ENCODE measurements at regions not wholly inside any gene's neighbourhood (a gene's known extent, or its start where the extent isn't known, plus 50 kb on each side); places are given as distances from the start of the nearest gene placed in this dataset.

DNA sequence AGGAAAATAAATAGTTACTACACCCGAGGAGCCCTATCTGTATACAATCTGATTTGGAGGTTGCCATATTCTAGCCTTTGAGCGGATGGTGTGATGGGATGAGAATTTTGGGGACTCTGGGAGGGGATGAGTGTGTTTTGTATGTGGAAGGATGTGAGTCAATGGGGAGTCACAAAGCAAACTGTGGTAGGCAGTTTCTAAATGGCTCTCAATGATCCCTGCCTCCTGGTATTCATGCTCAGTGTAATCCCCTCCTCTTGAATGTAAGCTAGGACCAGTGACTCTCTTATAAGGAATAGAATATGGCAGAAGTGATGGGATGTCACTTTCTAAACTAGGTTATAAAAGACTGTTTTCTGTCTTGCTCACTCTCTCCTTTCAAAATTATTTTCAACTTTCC lies 205.7 kb upstream of the RIOK2 start:
- DNase-seq (ENCODE audit: low read depth in 4 of 4, low spot score in 3 of 4): no peak

DNA sequence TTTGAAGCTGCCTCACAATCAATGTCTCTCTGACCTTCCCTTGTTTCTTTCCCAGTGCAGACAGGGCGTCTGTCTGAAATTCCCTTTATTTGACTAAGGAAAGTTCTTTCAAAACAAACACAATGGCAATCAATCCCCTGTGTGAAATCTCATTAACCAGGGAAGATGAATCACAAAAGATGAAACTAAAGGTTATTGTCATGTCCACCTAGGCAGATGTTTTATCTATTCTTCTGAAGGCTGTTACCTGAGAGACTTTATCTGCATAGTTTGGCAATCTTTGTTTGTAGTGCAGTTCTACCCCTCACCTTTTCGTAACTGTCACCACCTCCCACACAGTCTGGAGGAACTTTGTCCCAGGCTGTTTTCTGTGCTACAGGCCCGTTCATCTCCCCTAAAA lies 217.5 kb upstream of the RIOK2 start:
- DNase-seq (ENCODE audit: low read depth in 4 of 4, low spot score in 3 of 4): no peak

DNA sequence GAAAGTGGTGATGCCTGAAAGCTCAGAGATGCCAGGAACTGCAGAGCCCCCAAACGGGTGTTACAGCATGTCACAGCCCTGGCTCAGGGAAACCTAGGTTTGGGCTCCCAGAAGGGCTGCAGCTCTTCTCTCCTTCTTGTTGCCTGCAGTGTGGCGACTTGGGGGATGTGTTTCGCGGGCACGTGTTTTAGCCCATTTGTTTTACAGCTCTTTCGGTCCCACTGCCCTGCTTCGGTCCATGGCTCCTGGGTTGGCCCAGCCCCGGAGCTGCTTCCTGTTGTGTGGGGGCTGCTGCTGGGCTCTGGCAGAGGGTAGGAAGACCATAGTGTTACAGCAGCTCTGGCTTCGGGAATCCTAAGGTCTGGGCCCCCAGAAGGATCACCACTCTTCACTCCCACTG lies 222.9 kb upstream of the RIOK2 start:
- no peak for DNase-seq (ENCODE audit: low read depth in 4 of 4, low spot score in 3 of 4)

DNA sequence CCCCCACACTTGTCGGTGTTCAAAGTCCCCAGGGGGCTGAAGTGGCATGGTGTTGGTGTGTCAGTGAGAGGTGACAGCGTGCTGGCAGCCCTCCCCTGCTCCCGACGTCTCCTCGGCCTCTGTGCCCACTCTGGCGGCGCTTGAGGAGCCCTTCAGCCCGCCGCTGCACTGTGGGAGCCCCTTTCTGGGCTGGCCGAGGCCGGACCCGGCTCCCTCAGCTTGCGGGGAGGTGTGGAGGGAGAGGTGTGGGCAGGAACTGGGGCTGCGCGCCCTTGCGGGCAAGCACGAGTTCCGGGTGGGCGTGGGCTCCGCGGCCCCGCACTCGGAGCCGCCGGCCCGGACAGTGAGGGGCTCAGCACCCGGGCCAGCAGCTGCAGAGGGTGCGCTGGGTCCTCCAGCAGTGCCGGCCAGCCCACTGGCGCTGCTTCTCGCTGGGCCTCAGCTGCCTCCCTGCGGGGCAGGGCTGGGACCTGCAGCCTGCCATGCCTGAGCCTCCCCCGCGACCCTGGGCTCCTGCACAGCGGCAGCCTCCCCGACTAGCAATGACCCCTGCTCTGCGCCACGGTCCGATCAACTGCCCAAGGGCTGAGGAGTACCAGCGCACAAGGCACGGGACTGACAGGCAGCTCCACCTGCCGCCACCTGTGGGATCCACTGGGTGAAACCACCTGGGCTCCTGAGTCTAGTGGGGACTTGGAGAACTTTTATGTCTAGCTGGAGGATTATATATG lies 224.1 kb upstream of the RIOK2 start:
- DNase-seq (ENCODE audit: low read depth in 4 of 4, low spot score in 3 of 4): no peak

DNA sequence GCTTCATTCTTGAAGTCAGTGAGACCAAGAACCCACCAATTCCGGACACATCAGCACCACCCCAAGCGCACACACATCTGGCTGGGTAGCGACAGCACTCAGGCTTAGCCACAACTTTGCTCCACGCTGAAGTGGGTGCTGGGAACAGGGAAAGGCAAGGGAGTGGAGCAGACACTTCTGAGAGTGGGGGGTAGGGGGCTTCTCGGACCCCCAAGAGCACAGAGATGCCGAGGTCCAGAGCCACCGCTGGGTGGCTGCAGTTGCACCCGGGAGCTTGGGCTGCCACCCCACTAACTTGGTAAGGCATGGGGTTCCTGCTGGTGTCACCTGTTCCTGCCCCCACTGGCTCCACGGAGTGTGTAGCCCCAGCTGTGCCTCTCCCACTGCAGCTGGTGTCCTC lies 225.3 kb upstream of the RIOK2 start:
- DNase-seq (ENCODE audit: low read depth in 4 of 4, low spot score in 3 of 4): no peak

DNA sequence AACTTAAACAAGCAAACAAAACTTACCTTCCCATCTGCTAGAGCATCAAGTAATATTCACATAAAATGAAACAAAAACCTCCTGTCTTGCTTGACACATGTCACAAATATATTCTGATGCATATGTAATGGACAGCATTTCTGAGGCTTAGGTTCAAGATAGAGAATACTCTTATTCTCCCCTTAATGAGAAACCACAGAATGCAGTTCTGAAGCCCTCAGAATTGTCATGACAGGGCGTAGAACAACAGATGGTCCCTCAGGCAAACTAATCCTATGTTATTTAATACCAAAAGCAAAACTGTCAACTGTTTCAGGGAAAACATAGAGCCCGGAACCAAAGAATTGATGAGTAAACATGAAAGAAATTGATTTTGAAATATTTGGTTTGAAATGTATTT lies 229.9 kb upstream of the RIOK2 start:
- DNase-seq (ENCODE audit: low read depth in 4 of 4, low spot score in 3 of 4): no peak

DNA sequence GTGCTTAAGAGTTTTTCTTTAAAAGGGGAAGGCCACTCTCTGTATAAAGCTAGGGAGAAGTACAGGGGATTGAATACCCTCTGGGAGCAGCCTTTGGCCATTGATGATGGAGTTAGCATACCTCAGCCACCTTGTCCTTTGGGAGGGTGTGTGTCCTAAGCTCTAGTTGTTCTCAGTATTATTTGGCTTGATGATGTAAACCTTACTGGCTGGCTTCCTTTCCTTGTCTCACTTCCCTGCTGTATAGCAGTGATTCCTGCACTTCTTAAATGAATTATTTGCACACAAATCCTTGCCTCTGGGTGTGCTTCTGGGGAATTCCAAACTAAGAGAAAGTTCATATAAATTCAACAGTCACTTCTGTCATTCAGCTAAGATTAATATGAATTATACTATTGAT lies 234.9 kb upstream of the RIOK2 start:
- DNase-seq (ENCODE audit: low read depth in 4 of 4, low spot score in 3 of 4): no peak

DNA sequence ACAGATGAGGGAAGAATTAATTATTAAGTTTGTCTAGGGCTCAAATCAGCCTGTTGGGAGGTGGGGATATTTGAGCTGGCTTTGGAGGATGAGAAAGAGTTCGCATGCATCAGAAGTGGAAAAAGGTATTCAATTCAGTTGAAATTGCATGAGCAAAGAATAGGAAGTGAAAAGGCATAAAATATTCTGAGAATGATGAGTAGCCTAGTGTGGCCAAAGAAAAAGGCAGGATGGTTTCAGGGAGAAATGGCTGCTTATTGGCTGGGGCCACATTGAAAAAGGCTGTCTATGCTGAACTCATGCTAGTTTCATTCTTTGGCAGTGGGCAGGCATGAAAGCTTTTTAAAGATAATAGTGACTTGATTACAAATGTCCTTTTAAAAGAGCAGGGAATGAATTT lies 235.4 kb upstream of the RIOK2 start:
- DNase-seq (ENCODE audit: low read depth in 4 of 4, low spot score in 3 of 4): no peak

DNA sequence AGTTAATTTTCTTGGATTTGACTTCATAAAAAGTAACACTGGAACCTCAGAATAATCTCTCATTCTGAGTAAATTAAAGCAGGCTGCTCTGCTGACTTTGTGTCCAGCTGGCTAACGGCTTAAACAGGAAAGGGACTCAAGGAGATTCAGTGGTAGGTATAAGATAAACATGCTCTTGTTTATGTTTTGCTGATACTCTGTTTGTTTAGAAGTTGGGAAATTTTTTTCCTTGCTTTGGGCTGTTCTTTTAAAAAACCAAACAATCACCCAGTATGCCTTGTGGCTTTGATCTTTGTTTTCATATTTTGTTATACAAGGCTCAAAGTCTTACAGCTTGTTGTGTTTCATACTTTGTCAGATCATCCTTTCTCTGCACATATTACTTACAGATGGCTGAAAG lies 237.6 kb upstream of the RIOK2 start:
- DNase-seq (ENCODE audit: low read depth in 4 of 4, low spot score in 3 of 4): no peak

DNA sequence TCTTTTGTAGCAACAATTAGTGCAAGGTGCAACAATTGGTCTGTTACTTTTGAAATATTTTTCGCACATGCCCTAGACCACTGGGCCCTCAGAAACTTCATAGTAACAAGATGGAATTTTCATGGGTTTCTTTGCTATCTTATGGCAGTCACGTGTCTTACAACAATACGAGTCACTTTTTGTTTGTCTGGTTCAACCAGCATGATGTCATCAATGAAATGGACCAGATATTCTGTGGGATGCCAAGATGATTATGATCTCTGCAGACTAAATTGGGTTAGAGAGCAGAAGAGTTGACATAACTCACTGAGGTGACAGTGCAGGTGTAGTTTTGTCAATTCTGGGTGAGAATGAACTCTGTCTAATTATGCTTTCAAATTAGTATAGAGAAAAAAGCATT lies 239.6 kb upstream of the RIOK2 start:
- DNase-seq (ENCODE audit: low read depth in 4 of 4, low spot score in 3 of 4): no peak

DNA sequence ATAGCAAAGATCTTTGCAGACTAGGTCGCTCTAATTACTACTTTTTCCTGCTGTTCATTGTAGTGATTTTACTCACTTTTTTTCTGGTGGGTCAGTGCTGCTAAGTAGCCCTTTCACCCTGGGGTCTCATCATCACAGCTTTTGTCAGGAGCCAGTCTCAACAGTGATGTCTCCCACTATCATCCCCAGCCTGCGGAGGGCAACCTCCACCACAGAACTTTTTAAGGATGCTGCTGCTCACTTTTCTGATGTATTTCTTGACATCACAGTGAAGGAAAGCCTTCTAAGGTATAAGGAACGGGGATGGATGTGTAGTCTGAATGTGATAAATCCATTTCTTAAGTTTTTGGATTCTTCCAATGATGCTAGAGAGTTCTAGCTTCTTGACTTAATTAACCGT lies 242.5 kb upstream of the RIOK2 start:
- DNase-seq (ENCODE audit: low read depth in 4 of 4, low spot score in 3 of 4): no peak

DNA sequence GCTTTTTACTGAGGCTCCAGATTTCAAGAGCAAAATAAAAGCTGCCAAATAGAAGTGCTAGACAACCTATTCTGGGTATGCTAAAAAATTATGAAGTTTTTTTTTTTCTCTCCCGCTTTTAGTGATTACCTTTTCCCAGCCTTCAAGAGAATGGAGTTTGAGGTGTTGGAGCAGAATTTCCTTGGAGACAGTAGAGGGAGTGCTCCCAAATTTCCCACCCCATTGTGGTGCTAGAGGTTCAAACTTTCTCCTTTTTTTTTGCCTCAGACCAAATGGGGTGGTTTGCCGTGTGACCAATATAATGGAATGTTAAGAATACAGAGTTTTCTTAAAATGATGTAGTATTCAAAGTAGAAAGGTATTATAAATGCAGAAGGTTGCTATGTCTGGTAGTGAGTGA lies 244.2 kb upstream of the RIOK2 start:
- DNase-seq (ENCODE audit: low read depth in 4 of 4, low spot score in 3 of 4): no peak

DNA sequence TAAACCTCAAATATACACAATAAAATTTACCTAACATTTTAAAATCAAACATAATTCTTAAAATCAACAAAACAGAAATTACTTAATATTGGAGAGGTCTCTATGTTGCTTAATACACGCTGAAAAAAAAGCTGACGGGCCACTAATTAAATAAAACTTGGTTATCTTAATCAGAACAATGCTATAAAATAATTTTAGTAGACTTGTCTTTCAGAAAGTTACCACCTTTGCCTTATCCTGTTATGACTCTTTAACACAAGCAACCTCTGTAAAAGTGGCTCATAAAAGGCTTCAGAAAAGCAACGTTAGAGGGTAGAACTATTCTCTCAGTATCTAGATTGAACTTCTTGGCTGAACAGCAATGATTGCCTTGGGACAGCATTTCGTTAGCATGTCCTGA lies 251.0 kb upstream of the RIOK2 start:
- DNase-seq (ENCODE audit: low read depth in 4 of 4, low spot score in 3 of 4): no peak

DNA sequence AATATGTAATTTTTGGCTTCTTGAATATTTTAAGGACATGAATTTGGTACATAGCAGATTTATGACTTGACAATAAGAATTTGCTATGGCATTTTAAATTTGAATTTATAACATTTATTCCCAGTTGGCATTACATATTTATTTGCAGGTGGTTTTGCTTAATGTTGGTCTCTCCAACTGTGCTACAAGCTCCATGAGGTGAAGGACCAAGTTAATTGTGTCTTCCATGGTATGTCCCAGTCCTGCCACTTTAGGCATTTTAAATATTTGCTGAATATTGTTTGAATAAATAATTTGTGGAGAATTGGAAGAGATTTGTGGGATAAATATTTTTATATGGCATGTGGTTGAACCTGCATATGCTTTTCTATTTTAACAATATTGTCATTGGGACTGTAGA lies 253.4 kb upstream of the RIOK2 start:
- DNase-seq (ENCODE audit: low read depth in 4 of 4, low spot score in 3 of 4): no peak

DNA sequence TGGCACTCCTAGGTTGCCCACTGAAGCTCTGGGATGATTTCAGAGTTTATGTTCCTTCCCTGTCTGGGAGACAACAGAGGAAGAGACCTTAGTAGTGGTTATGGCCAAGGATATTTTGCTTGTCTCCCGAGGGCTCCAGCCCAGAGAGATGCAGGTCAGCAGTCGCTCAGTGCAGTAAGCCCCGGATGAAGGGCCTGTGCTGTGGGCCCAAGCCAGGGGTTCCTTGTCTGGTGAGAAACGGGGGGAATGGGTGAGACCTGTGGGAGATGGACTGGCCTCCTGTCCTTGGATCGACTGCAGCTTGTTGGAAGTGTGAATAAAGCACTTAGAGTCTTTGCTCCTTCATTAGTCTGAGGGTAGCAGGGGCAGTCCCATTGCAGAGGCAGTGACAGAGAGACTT lies 260.7 kb upstream of the RIOK2 start:
- DNase-seq (ENCODE audit: low read depth in 4 of 4, low spot score in 3 of 4): no peak

DNA sequence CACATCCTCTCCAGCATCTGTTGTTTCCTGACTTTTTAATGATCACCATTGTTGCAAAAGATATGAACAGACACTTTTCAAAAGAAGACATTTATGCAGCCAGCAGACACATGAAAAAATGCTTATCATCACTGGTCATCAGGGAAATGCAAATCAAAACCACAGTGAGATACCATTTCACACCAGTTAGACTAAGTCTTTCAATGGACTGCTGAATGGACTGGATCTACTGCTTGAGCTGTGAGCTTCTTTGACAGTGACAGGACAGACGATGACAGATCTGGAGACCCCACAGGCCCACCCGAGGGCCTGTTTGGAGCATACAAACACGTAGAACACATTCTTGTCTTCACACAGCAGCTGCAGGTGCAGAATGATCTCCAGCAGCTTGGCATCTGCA lies 266.1 kb upstream of the RIOK2 start:
- no peak for DNase-seq (ENCODE audit: low read depth in 4 of 4, low spot score in 3 of 4)

DNA sequence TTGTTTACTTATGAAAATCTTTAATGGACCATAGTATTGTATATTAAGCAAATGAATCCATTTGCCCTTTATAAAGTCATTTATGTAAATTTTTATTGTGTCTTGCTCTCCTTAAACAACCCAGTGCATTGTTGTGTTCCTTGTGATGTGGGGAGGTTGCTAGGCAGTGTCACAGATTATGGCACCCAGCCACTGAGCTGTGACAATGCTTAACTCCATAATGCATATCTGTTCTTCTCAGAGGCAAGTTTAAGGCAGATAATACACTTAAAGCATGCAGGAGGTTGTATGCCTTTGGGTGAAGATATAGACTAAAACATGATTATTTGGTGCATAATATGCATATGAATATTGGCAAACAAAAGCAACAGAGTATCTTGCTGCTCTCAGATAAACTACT lies 269.6 kb upstream of the RIOK2 start:
- DNase-seq (ENCODE audit: low read depth in 4 of 4, low spot score in 3 of 4): peak in 3 of 4 donors; percentile 3 to 9 (median 8)

DNA sequence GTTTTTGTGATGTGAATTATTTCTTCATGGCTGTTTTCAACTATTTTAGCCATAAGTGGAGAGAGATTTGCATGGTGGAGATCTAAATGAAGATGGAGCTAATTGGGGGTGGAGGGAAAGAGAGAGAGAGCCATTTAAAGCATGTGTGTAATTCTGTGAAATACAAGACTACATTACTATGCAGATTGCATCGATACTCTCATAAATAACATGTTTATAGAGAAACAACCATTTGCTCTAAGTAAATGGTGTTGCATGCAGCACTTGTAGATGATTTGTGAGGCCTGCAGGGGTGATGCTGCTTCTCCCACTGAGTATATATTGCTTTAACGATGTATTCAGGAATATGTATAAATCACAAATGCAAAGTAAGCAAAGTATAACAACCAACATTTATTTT lies 270.2 kb upstream of the RIOK2 start:
- no peak for DNase-seq (ENCODE audit: low read depth in 4 of 4, low spot score in 3 of 4)

DNA sequence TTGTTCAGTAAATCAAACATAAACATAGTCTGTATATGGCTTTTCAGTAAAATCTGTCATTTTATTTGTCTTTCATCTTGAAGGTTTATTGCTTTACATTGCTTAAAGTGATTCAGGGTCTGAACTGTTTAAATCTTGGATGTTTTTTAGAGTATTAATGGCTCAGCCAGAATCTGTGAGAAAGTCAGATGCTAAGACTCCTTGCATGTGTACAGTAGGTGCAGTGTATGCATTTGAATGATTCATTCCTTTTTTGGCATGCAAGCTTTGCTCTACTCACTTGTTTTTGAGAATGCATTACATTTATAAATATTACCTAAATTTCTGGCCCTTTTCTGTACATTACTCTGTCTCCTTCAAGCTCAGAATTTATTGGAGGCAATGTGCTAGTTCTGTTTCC lies 271.0 kb upstream of the RIOK2 start:
- DNase-seq (ENCODE audit: low read depth in 4 of 4, low spot score in 3 of 4): no peak

DNA sequence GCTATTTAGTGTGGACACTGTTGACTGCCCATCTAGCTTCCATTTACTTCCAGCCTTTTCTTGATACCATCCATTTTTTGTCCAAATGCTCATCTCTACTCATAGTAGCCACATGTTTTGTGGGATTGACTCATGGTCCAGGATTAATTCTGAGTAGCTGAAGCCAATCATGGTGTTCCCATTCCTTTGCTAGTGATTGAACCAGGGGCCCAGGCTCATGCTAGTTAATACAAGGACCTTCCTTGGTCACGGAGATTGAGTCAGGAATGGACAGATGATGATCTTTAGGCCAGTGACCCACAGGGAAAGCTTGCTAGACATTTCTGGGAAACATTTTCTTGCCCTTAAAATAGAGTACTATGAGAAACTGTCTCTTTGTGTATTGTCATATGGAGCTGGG lies 272.9 kb upstream of the RIOK2 start:
- no peak for DNase-seq (ENCODE audit: low read depth in 4 of 4, low spot score in 3 of 4)

DNA sequence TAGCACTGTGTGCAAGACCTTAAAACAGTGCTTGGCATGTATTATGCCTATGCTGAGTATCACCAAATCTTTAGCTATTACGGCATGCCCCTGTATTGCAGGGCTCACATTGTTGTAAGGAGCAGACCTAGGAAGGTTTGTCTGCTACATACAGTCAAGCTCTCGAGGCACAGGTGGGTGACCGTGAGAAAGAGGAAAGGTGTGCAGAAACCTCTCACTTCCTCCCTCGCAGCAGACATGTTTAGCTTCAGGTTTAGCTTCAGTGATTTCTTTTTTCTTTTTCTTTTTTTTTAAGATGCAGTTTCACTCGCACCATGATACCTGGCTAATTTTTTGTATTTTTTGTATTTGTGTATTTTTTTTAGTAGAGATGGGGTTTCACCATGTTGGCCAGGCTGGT lies 275.8 kb upstream of the RIOK2 start:
- no peak for DNase-seq (ENCODE audit: low read depth in 4 of 4, low spot score in 3 of 4)

DNA sequence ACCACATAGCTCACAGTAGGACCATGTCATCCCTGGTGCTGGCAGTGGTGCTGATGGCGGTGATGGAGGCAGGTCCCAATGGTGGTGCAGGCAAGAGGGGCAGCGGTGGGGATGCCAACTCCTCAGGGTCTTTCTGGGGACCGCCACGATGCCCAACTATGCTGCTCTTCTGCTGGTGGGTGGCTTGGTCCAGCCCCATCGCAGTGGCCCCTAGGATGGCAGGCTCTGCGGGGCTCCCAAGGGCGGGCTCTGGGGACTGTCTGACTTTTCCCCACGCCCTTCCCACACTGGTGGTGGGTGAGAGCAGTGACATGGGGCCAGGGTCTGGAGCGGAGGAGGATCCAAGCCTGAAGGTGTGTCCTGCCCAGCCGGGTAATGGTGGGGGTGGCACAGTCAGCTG lies 288.9 kb upstream of the RIOK2 start:
- DNase-seq (ENCODE audit: low read depth in 4 of 4, low spot score in 3 of 4): no peak

DNA sequence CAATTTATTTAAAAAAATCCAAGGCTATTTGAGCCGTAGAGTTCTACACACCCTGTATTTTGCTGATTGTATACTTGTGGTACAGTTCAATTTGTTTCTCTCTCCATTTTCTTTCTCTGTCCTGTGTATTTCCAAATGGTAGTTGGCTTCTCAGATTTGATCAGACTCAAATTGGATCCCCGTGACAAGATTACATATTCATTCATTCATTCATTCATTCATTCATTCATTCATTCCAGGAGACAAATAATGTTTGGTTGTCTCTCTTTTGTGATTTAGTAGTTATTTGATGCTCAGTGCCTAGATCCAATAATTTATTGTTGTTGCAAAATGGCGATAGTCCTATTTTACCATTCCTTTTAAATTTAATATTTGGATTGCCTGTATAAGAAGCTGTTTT lies 292.8 kb upstream of the RIOK2 start:
- DNase-seq (ENCODE audit: low read depth in 4 of 4, low spot score in 3 of 4): no peak

Measured in right renal pelvis (tissue), 4 donors.